HUES64 (cell line): ENCODE measurements at regions not wholly inside any gene's neighbourhood (a gene's known extent, or its start where the extent isn't known, plus 50 kb on each side); places are given as distances from the start of the nearest gene placed in this dataset.
"Not testable (repeated sequence)": the region's sequence is repeated elsewhere in the genome, so short reads cannot be mapped to it uniquely, and the experiment has no call there.

Experiments
- H3K27ac ChIP-seq: 2 replicates; pipeline ENCODE4 v1.7.0; 2013; ENCODE audit warnings: low read depth, low read length, inconsistent platforms
- H3K27me3 ChIP-seq: 2 replicates; pipeline ENCODE4 v1.6.1; 2013; ENCODE audit warnings: mild to moderate bottlenecking, low read length; ENCODE audit not compliant: insufficient read depth
- H3K36me3 ChIP-seq: 2 replicates; pipeline ENCODE4 v1.6.1; 2013; ENCODE audit warnings: mild to moderate bottlenecking, low read length; ENCODE audit not compliant: insufficient read depth
- H3K4me1 ChIP-seq: 2 replicates; pipeline ENCODE4 v1.6.1; 2013; ENCODE audit warnings: mild to moderate bottlenecking, low read length, moderate library complexity; ENCODE audit not compliant: insufficient read depth
- H3K4me3 ChIP-seq: 2 replicates; pipeline ENCODE4 v1.5.1; 2013; ENCODE audit warnings: mild to moderate bottlenecking, low read length, moderate library complexity
- H3K9ac ChIP-seq: 2 replicates; pipeline ENCODE4 v1.6.1; 2013; ENCODE audit warnings: mild to moderate bottlenecking, low read depth, low read length
- H3K9me3 ChIP-seq: 2 replicates; pipeline ENCODE4 v1.6.1; 2013; ENCODE audit warnings: low read depth, low read length; ENCODE audit not compliant: insufficient read depth
- WGBS: fragments of 150-250, 120-280 bp; methylation state at CpG from one replicate; pipeline ENCODE4 v1.1.7; 2013; ENCODE audit warnings: missing lambda C conversion rate; 5-methylcytosine and 5-hydroxymethylcytosine counted together

GRCh38 chr11:15848631-15849168, 507.6 kb downstream of the SOX6 start:
- Histone ChIP-seq H3K27ac (no peak overlapping the region), H3K27me3 (no peaks in the 10 kb centered on the region), H3K9me3 (no peaks in the 10 kb centered on the region), H3K36me3 (no peaks in the 10 kb centered on the region), H3K4me3 (no peak overlapping the region), H3K4me1 (peaks cover 21% of the 10 kb centered on the region), H3K9ac (no peak overlapping the region)
- 91% methylated on average over 2 of the region's 2 CpGs for WGBS

GRCh38 chr11:15849257-15849656, 507.1 kb downstream of the SOX6 start:
- H3K27me3 ChIP-seq, result no peaks in the 10 kb centered on the region
- no peak overlapping the region for H3K4me3 ChIP-seq
- H3K36me3 ChIP-seq, result no peaks in the 10 kb centered on the region
- H3K4me1 ChIP-seq, result peaks cover 15% of the 10 kb centered on the region
- H3K9me3 ChIP-seq, result no peaks in the 10 kb centered on the region
- no peak overlapping the region for H3K27ac ChIP-seq
- no peak overlapping the region for H3K9ac ChIP-seq
- 83% methylated on average over 4 of the region's 4 CpGs for WGBS

- H3K9ac ChIP-seq, H3K9me3 ChIP-seq, H3K4me3 ChIP-seq, H3K27me3 ChIP-seq, H3K27ac ChIP-seq, H3K4me1 ChIP-seq, H3K36me3 ChIP-seq: not testable (repeated sequence)
Measured at GRCh38 chr11:15850335-15850734, 506.0 kb downstream of the SOX6 start.

GRCh38 chr11:15851051-15851498, 505.3 kb downstream of the SOX6 start:
- no peaks in the 10 kb centered on the region for H3K4me1 ChIP-seq
- H3K36me3 ChIP-seq, result no peaks in the 10 kb centered on the region
- no peak overlapping the region for H3K4me3 ChIP-seq
- no peak overlapping the region for H3K9ac ChIP-seq
- H3K27ac ChIP-seq, result no peak overlapping the region
- WGBS, result 91% methylated on average over 5 of the region's 5 CpGs
- no peaks in the 10 kb centered on the region for H3K9me3 ChIP-seq
- H3K27me3 ChIP-seq, result no peaks in the 10 kb centered on the region

GRCh38 chr11:15852179-15852578, 504.2 kb downstream of the SOX6 start:
- H3K4me3 ChIP-seq, result no peak overlapping the region
- no peaks in the 10 kb centered on the region for H3K4me1 ChIP-seq
- no peaks in the 10 kb centered on the region for H3K36me3 ChIP-seq
- H3K9ac ChIP-seq, result no peak overlapping the region
- H3K27ac ChIP-seq, result no peak overlapping the region
- H3K27me3 ChIP-seq, result no peaks in the 10 kb centered on the region
- no peaks in the 10 kb centered on the region for H3K9me3 ChIP-seq
- WGBS, result 68% methylated on average over 3 of the region's 3 CpGs

GRCh38 chr11:15854245-15854644, 502.1 kb downstream of the SOX6 start:
- H3K9ac ChIP-seq, result no peak overlapping the region
- no peaks in the 10 kb centered on the region for H3K9me3 ChIP-seq
- H3K27ac ChIP-seq, result no peak overlapping the region
- no peak overlapping the region for H3K4me3 ChIP-seq
- no peaks in the 10 kb centered on the region for H3K27me3 ChIP-seq
- no peaks in the 10 kb centered on the region for H3K4me1 ChIP-seq
- no peaks in the 10 kb centered on the region for H3K36me3 ChIP-seq

- H3K27me3 ChIP-seq, result no peaks in the 10 kb centered on the region
- no peaks in the 10 kb centered on the region for H3K36me3 ChIP-seq
- no peak overlapping the region for H3K4me3 ChIP-seq
- H3K27ac ChIP-seq, result no peak overlapping the region
- WGBS, result 94% methylated on average over 3 of the region's 3 CpGs
- H3K9ac ChIP-seq, result no peak overlapping the region
- H3K4me1 ChIP-seq, result peaks cover 1% of the 10 kb centered on the region
- H3K9me3 ChIP-seq, result no peaks in the 10 kb centered on the region
Measured at GRCh38 chr11:15858881-15859280, 497.5 kb downstream of the SOX6 start.

GRCh38 chr11:15859411-15859810, 496.9 kb downstream of the SOX6 start:
- H3K9ac ChIP-seq, result no peak overlapping the region
- WGBS, result 97% methylated on average over 3 of the region's 3 CpGs
- H3K4me3 ChIP-seq, result no peak overlapping the region
- no peak overlapping the region for H3K27ac ChIP-seq
- no peaks in the 10 kb centered on the region for H3K9me3 ChIP-seq
- no peaks in the 10 kb centered on the region for H3K36me3 ChIP-seq
- no peaks in the 10 kb centered on the region for H3K27me3 ChIP-seq
- H3K4me1 ChIP-seq, result peaks cover 7% of the 10 kb centered on the region

GRCh38 chr11:15861256-15861655, 495.1 kb downstream of the SOX6 start:
- Histone ChIP-seq H3K27me3 (no peaks in the 10 kb centered on the region), H3K9me3 (no peaks in the 10 kb centered on the region), H3K4me1 (peaks cover 13% of the 10 kb centered on the region), H3K4me3 (no peak overlapping the region), H3K9ac (no peak overlapping the region), H3K27ac (no peak overlapping the region), H3K36me3 (no peaks in the 10 kb centered on the region)
- WGBS, result 95% methylated on average over 2 of the region's 2 CpGs

- H3K27me3 ChIP-seq, result no peaks in the 10 kb centered on the region
- H3K27ac ChIP-seq, result no peak overlapping the region
- no peak overlapping the region for H3K4me3 ChIP-seq
- H3K4me1 ChIP-seq, result peaks cover 13% of the 10 kb centered on the region
- no peaks in the 10 kb centered on the region for H3K36me3 ChIP-seq
- no peaks in the 10 kb centered on the region for H3K9me3 ChIP-seq
- H3K9ac ChIP-seq, result no peak overlapping the region
- WGBS, result 90% methylated on average over 2 of the region's 2 CpGs
Measured at GRCh38 chr11:15863411-15863810, 492.9 kb downstream of the SOX6 start.

GRCh38 chr11:15864026-15864805, 492.1 kb downstream of the SOX6 start:
- WGBS, result 74% methylated on average over 4 of the region's 5 CpGs
- H3K9ac ChIP-seq, result no peak overlapping the region
- no peaks in the 10 kb centered on the region for H3K36me3 ChIP-seq
- no peak overlapping the region for H3K4me3 ChIP-seq
- H3K27me3 ChIP-seq, result no peaks in the 10 kb centered on the region
- H3K9me3 ChIP-seq, result no peaks in the 10 kb centered on the region
- peaks cover 13% of the 10 kb centered on the region for H3K4me1 ChIP-seq
- no peak overlapping the region for H3K27ac ChIP-seq
